ENCODE measurements at regions not wholly inside any gene's neighbourhood (a gene's known extent, or its start where the extent isn't known, plus 50 kb on each side); places are given as distances from the start of the nearest gene placed in this dataset.

GRCh38 chr11:11758603-11759196, 83.1 kb upstream of the USP47 start:
- FAIRE-seq (no peak), DNase-seq (ENCODE audit: extremely low spot score, insufficient read length, low read depth) (no peak)

- FAIRE-seq (no peak), DNase-seq (ENCODE audit: extremely low spot score, insufficient read length, low read depth) (no peak)
These were observed 83.9 kb upstream of the USP47 start for GRCh38 chr11:11757909-11758308.

- FAIRE-seq (no peak), DNase-seq (ENCODE audit: extremely low spot score, insufficient read length, low read depth) (no peak)
These were observed 85.1 kb upstream of the USP47 start for GRCh38 chr11:11756718-11757117.

- FAIRE-seq (no peak), DNase-seq (ENCODE audit: extremely low spot score, insufficient read length, low read depth) (no peak)
These were observed 85.9 kb upstream of the USP47 start for GRCh38 chr11:11755871-11756270.

GRCh38 chr11:11752679-11753078, 89.1 kb upstream of the USP47 start:
- FAIRE-seq (no peak), DNase-seq (ENCODE audit: extremely low spot score, insufficient read length, low read depth) (no peak)

- no peak for DNase-seq (ENCODE audit: extremely low spot score, insufficient read length, low read depth)
- no peak for FAIRE-seq
These were observed 91.5 kb upstream of the USP47 start for GRCh38 chr11:11750017-11750878.

GRCh38 chr11:11748706-11749365, 92.9 kb upstream of the USP47 start:
- no peak for DNase-seq (ENCODE audit: extremely low spot score, insufficient read length, low read depth)
- no peak for FAIRE-seq

- DNase-seq (ENCODE audit: extremely low spot score, insufficient read length, low read depth): no peak
- no peak for FAIRE-seq
These were observed 94.2 kb upstream of the USP47 start for GRCh38 chr11:11747570-11747969.

GRCh38 chr11:11746449-11746848, 95.3 kb upstream of the USP47 start:
- FAIRE-seq (no peak), DNase-seq (ENCODE audit: extremely low spot score, insufficient read length, low read depth) (no peak)

GRCh38 chr11:11743216-11743615, 98.6 kb upstream of the USP47 start:
- DNase-seq (ENCODE audit: extremely low spot score, insufficient read length, low read depth) (no peak), FAIRE-seq (no peak)

GRCh38 chr11:11742486-11742885, 99.3 kb upstream of the USP47 start:
- DNase-seq (ENCODE audit: extremely low spot score, insufficient read length, low read depth): no peak
- no peak for FAIRE-seq

GRCh38 chr11:11740836-11741235, 100.9 kb upstream of the USP47 start:
- no peak for DNase-seq (ENCODE audit: extremely low spot score, insufficient read length, low read depth)
- no peak for FAIRE-seq

- DNase-seq (ENCODE audit: extremely low spot score, insufficient read length, low read depth): no peak
- FAIRE-seq: no peak
These were observed 101.6 kb upstream of the USP47 start for GRCh38 chr11:11740073-11740702.

GRCh38 chr11:11738370-11738769, 103.4 kb upstream of the USP47 start:
- DNase-seq (ENCODE audit: extremely low spot score, insufficient read length, low read depth) (no peak), FAIRE-seq (no peak)

- FAIRE-seq (no peak), DNase-seq (ENCODE audit: extremely low spot score, insufficient read length, low read depth) (no peak)
These were observed 106.2 kb upstream of the USP47 start for GRCh38 chr11:11735586-11735985.

- DNase-seq (ENCODE audit: extremely low spot score, insufficient read length, low read depth): no peak
- FAIRE-seq: no peak
These were observed 108.5 kb upstream of the USP47 start for GRCh38 chr11:11733246-11733747.

GRCh38 chr11:11732116-11732515, 109.7 kb upstream of the USP47 start:
- no peak for FAIRE-seq

GRCh38 chr11:11731311-11732083, 109.7 kb upstream of the GALNT18 start:
- FAIRE-seq: no peak
- DNase-seq (ENCODE audit: extremely low spot score, insufficient read length, low read depth): no peak

More at GRCh38 chr11:11732116-11732515, 109.7 kb upstream of the USP47 start:
- no peak for DNase-seq (ENCODE audit: extremely low spot score, insufficient read length, low read depth)

GRCh38 chr11:11728386-11728785, 106.6 kb upstream of the GALNT18 start:
- no peak for DNase-seq (ENCODE audit: extremely low spot score, insufficient read length, low read depth)
- FAIRE-seq: no peak

GRCh38 chr11:11725438-11725837, 103.6 kb upstream of the GALNT18 start:
- no peak for DNase-seq (ENCODE audit: extremely low spot score, insufficient read length, low read depth)
- no peak for FAIRE-seq
